ENCODE measurements at regions not wholly inside any gene's neighbourhood (a gene's known extent, or its start where the extent isn't known, plus 50 kb on each side); places are given as distances from the start of the nearest gene placed in this dataset.

GRCh38 chr5:93120771-93121170, 460.2 kb downstream of the NR2F1-AS1 start:
- Histone ChIP-seq H3K4me2 (ENCODE audit: control insufficient read depth, insufficient read depth) (no peak overlapping the region), H3K9ac (ENCODE audit: control insufficient read depth, insufficient read depth, low read length) (no peak overlapping the region), H3K27ac (ENCODE audit: control insufficient read depth, insufficient read depth) (no peak overlapping the region), H4K20me1 (ENCODE audit: control insufficient read depth, insufficient read depth) (no peaks in the 10 kb centered on the region), H3K27me3 (replicated peaks in 1 of 2; ENCODE audit: control insufficient read depth in 2 of 2, insufficient read depth in 2 of 2, low read length in 1 of 2) (no peaks in the 10 kb centered on the region), H3K36me3 (ENCODE audit: control insufficient read depth in 2 of 2, insufficient read depth in 2 of 2, low read length in 1 of 2) (no peaks in the 10 kb centered on the region), H3K79me2 (ENCODE audit: control insufficient read depth, insufficient read depth, low read length) (no peaks in the 10 kb centered on the region), H2AFZ (ENCODE audit: control insufficient read depth, low read depth, low read length) (no peak overlapping the region), H3K9me3 (replicated peaks; ENCODE audit: control insufficient read depth, insufficient read depth, low read length) (no peaks in the 10 kb centered on the region), H3K4me1 (ENCODE audit: control insufficient read depth, insufficient read depth, low read length) (no peaks in the 10 kb centered on the region), H3K4me3 (no peak overlapping the region)
- no TSS peak for BruUV-seq (replicated peaks)
- 84% methylated on average over 4 of the region's 4 CpGs for WGBS (ENCODE audit: insufficient coverage, insufficient replicate concordance, low lambda C conversion rate, missing lambda C conversion rate)
- FAIRE-seq (no peak), DNase-seq (ENCODE audit: low read depth, low spot score) (no peak), ATAC-seq (no peak)
- intact Hi-C loops (cut with micrococcal nuclease; ENCODE audit: unreplicated experiment) (no loop called here), in situ Hi-C loops (cut with MboI) (no loop called here)
- ChIA-PET CTCF (no interaction called here), SMC1A (ENCODE audit: uncharacterized antibody, unreplicated experiment) (no interaction called here), POLR2A (no interaction called here), RAD21 (ENCODE audit: unreplicated experiment) (no interaction called here)
- TF ChIP-seq CBX3 (IDR thresholded peaks at IDR 0.05; ENCODE audit: borderline replicate concordance, low read depth) (no peak), ZBTB4 (CRISPR knock-in tag; IDR thresholded peaks at IDR 0.05) (no peak), GABPA (IDR thresholded peaks at IDR 0.05; ENCODE audit: low read depth) (no peak), CEBPB (IDR thresholded peaks at IDR 0.05; ENCODE audit: borderline replicate concordance in 1 of 2, low read depth in 2 of 2, low read length in 2 of 2) (no peak), TCF7 (IDR thresholded peaks at IDR 0.05; ENCODE audit: borderline replicate concordance) (no peak), BCL11A (IDR thresholded peaks at IDR 0.05; ENCODE audit: low read depth, low read length) (no peak), ZBTB33 (IDR thresholded peaks at IDR 0.05) (no peak), BCLAF1 (IDR thresholded peaks at IDR 0.05) (no peak), BCL3 (IDR thresholded peaks at IDR 0.05; ENCODE audit: borderline replicate concordance, insufficient read depth, low read depth, low read length, poor library complexity, severe bottlenecking) (no peak), SUPT20H (IDR thresholded peaks at IDR 0.05; ENCODE audit: borderline replicate concordance, control insufficient read depth, low read depth, low read length) (no peak), E2F8 (IDR thresholded peaks at IDR 0.05; ENCODE audit: low read depth, partially characterized antibody) (no peak), NBN (IDR thresholded peaks at IDR 0.05) (no peak)

Data from GM12878 (cell line).